ENCODE measurements at regions not wholly inside any gene's neighbourhood (a gene's known extent, or its start where the extent isn't known, plus 50 kb on each side); places are given as distances from the start of the nearest gene placed in this dataset.

DNA sequence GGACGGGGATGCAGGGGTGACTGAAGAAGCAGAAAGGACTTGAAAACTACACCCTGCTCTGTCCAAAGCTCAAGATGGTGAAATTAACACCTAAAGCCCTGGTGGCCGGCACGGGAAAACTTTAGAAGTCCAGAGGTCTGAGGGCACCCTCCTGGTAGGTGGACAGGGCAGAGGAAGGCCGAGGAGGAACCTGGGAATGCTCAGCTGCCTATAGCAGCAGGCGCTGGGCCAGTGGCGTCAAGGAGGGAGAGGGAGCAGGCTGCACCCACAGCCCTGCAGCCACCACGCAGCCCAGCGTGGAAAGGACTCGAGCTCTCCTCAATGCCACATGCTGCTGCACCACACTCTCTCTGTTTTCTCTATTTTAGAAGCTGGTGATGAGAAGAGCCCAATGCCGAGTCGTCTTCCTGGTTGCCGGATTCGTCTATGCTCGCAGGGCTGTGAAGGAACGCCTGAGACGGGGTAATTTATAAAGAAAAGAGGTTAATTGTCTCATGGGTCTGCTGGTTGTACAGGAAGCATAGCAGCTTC lies 248.3 kb upstream of the AFDN start:
- ATAC-seq (ENCODE audit: poor library complexity) (no peak), DNase-seq (no peak)
- intact Hi-C loops (cut with DNase I) = no loop called here

GRCh38 chr6:167579806-167580618 lies 246.7 kb upstream of the AFDN start:
- ATAC-seq (ENCODE audit: poor library complexity) (no peak), DNase-seq (no peak)
- intact Hi-C loops (cut with DNase I) = no loop called here

DNA sequence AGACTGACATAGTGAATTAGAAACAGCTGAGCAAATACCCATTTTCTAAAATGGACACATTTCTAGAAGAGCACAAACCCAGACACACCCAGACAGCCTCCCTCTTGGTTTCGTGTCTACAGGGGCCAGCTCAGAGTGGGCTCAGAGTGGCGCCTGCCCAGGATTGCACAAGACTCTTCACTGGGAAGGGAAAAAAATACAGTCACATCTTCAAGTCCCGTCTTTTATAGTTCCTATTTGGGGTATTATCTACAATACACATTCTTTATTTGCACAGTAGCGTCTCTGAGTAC lies 246.1 kb upstream of the AFDN start:
- DNase-seq = no peak
- intact Hi-C loops (cut with DNase I) = no loop called here
- peak; percentile 67 for ATAC-seq (ENCODE audit: poor library complexity)

DNA sequence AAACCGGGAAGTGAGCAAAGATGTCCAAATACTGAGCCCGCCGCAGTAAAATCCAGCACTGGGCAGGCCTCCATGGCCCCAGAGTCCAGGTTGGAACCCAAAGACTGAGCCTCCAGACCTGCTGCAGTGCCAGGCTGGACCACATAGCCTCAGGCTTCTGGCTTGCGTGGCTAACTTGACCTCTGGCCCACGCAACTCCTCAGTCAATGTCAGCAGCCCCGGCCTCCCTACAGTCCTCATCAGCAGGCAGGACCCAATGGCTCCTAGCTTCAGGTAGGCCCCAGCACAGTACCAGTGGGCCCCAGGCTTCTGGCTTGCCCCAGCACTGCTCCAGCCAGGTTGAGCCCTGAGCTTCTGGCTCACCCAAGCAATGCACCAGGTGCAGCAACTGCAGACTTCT lies 245.1 kb upstream of the AFDN start:
- intact Hi-C loops (cut with DNase I) = no loop called here
- no peak for ATAC-seq (ENCODE audit: poor library complexity)
- DNase-seq = no peak

DNA sequence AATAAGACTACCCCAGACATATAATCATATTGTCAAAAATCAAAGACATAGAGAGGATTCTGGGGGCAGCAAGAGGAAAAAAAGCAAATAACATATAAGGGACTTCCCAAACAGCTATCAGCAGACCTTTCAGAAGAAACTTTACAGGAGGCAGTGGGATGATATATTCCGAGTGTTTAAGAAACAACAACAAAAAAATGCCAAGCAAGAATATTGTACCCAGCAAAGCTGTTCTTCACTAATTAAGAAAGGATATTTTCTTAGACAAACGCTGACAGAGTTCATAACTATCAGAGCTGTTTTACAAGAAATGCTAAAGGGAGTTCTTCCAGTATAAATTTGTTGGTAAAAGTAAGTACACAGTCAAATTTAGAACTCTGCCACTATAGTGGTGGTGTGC lies 243.3 kb upstream of the AFDN start:
- no peak for ATAC-seq (ENCODE audit: poor library complexity)
- intact Hi-C loops (cut with DNase I) = no loop called here

GRCh38 chr6:167588181-167588919 lies 238.4 kb upstream of the AFDN start:
- intact Hi-C loops (cut with DNase I) = no loop called here
- DNase-seq (no peak), ATAC-seq (ENCODE audit: poor library complexity) (no peak)

More for the DNA sequence above, 243.3 kb upstream of the AFDN start:
- no peak for DNase-seq

- ATAC-seq (ENCODE audit: poor library complexity) (no peak), DNase-seq (no peak)
- intact Hi-C loops (cut with DNase I) = no loop called here
Measured at GRCh38 chr6:167588920-167589614, 237.6 kb upstream of the AFDN start.

GRCh38 chr6:167589615-167589940 lies 237.1 kb upstream of the AFDN start:
- no peak for ATAC-seq (ENCODE audit: poor library complexity)
- no peak for DNase-seq
- intact Hi-C loops (cut with DNase I) = no loop called here

- no peak for DNase-seq
- peak; percentile 20 for ATAC-seq (ENCODE audit: poor library complexity)
- intact Hi-C loops (cut with DNase I) = no loop called here
Measured at GRCh38 chr6:167590193-167590592, 236.5 kb upstream of the AFDN start.
